GM21576 (cell line): ENCODE measurements at regions not wholly inside any gene's neighbourhood (a gene's known extent, or its start where the extent isn't known, plus 50 kb on each side); places are given as distances from the start of the nearest gene placed in this dataset.
"Not testable (repeated sequence)": the region's sequence is repeated elsewhere in the genome, so short reads cannot be mapped to it uniquely, and the experiment has no call there.

Source experiments
- ATAC-seq: cut with Tn5 transposase; IDR thresholded peaks from one replicate; pipeline ENCODE4 v1.9.1; 2021; ENCODE audit warnings: mild to moderate bottlenecking, moderate library complexity; ENCODE audit not compliant: unreplicated experiment

DNA sequence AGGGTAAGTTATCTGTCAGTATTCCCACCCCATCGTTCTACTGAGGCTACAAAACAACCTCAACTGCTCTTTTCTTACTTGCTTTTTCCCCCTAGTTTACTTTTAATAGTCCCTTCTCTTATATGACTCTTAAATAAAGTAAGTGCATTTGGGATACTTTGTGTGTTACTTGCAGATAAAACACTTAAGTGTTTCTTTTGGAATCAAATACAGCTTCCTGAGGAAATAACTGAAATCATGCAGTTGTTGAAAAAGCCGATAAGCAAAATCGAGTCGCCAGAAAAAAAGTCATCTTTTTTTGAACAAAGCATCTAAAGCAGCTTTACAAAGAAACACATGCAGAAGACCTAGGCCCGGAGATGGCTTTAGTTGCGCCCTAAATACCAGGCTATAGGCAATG is 53.5 kb upstream of the EPB41L4A start:
- no peak for ATAC-seq

DNA sequence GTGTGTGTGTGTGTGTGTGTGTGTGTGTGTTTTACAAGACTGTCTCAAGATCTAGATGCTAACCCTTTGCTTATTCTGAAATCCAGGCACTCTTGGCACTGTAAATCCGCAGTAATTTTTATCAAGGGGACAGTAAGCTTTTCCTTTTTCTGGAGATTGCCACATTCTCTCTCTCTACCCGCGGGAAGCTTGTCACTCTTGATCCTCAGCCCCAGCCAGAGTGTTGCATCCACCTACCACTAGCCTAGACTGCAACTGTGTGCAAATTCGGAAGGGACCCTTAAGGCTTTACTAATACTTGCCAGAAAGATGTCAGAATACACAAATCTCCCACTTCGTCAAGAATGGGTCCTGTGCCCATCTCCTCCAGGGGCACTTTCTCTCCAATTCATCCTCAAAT is 54.9 kb upstream of the EPB41L4A start:
- no peak for ATAC-seq

GRCh38 chr5:112475747-112476365 is 56.8 kb upstream of the EPB41L4A start:
- ATAC-seq = no peak

GRCh38 chr5:112479418-112479817 is 60.3 kb upstream of the EPB41L4A start:
- ATAC-seq = no peak

GRCh38 chr5:112480501-112480900 is 61.4 kb upstream of the EPB41L4A start:
- no peak for ATAC-seq

DNA sequence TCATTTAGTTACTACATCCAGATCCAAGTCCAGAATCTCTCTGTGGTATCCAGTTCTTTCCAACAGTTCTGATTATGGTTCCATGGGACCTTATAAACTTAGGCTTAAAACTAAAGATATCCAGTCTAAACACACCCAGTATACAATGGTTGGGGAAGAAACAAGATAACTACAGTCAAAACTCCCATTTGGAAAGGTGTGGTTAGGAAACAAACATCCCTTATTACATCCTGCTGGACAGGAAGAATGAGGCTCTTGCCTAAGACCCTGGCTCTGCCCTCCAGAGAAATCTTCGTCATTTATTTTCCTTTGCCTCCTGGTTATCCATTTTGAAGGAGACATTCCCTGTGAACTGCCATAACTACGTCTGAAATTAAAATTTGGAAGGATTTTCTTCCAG is 64.6 kb upstream of the EPB41L4A start:
- ATAC-seq = no peak

DNA sequence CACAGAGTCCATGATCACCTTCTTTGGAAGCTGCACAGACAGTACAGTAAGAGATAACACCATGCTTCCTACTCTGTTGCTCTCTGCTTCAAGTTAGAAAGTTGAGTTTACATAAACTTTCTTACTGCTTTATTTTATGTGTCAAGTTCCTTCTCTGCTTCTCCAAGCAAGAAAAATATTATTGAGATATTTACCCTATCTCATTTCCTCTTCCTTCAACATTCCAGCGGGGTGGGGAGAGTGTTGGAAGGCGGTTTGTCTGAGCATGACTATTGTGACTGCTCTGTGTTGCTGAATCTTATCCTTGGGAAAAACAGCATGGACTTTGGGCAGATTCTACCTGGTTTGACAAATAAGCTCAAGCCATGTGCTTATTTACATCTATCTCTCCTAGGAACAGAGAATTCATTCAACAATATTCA is 66.9 kb upstream of the EPB41L4A start:
- ATAC-seq = no peak

GRCh38 chr5:112491257-112491656 is 72.2 kb upstream of the EPB41L4A start:
- ATAC-seq = no peak

DNA sequence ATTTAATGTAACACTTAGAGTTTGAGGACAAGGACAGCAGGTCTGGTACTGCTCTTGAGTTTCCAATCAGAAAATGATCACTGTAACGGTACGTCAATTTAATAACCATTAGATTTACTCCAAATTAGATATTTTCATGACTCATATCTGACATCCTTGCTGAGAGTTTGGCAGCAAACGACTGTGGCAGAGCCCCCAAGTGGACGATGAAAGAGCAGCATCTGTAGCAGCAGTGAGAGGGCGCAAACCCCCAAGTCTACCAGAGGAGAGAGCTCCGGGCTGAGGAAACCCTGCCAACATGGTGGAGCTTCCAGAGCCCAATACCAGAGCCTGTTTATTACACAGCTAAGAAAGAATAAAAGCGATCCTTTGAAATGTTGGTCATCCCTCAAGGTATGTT is 73.2 kb upstream of the EPB41L4A start:
- peak; percentile 94 for ATAC-seq

DNA sequence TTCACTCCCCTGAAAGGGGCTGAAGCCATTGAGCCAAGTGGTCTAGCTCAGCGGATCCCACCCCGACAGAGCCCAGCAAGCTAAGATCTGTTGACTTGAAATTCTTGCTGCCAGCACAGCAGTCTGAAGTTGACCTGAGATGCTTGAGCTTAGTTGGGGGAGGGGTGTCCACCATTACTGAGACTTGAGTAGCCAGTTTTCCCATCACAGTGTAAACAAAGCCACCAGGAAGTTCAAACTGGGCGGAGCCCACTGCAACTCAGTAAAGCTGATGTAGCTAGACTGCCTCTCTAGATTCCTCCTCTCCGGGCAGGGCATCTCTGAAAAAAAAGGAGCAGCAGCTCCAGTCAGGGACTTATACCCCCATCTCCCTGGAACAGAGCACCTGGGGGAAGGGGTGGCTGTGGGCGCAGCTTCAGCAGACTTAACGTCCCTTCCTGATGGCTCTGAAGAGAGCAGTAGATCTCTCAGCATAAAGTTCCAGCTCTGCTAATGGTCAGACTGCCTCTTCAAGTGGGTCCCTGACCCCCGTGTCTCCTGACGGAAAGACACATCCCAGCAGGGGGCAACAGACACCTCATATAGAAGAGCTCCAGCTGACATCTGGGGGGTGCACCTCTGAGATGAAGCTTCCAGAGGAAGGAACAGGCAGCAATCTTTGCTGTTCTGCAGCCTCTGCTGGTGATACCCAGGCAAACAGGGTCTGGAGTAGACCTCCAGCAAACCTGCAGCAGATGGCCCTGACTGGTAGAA is 84.8 kb upstream of the EPB41L4A start:
- ATAC-seq = not testable (repeated sequence)

DNA sequence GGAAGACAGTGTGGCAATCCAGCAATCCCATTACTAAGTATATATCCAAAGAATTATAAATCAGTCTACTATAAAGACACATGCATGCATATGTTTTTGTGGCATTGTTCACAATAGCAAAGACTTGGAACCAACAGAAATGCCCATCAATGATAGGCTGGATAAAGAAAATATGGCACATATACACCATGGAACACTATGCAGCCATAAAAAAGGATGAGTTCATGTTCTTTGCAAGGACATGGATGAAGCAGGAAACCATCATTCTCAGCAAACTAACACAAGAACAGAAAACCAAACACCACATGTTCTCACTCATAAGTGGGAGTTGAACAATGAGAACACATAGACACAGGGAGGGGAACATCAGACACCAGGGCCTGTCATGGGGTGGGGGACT is 90.0 kb upstream of the EPB41L4A start:
- not testable (repeated sequence) for ATAC-seq

GRCh38 chr5:112511920-112512319 is 92.8 kb upstream of the EPB41L4A start:
- ATAC-seq = no peak

GRCh38 chr5:112512901-112513300 is 93.8 kb upstream of the EPB41L4A start:
- no peak for ATAC-seq

- ATAC-seq = no peak
These were observed 95.0 kb upstream of the EPB41L4A start for GRCh38 chr5:112514111-112514510.

- not testable (repeated sequence) for ATAC-seq
These were observed 101.4 kb upstream of the EPB41L4A start for GRCh38 chr5:112520474-112520873.

DNA sequence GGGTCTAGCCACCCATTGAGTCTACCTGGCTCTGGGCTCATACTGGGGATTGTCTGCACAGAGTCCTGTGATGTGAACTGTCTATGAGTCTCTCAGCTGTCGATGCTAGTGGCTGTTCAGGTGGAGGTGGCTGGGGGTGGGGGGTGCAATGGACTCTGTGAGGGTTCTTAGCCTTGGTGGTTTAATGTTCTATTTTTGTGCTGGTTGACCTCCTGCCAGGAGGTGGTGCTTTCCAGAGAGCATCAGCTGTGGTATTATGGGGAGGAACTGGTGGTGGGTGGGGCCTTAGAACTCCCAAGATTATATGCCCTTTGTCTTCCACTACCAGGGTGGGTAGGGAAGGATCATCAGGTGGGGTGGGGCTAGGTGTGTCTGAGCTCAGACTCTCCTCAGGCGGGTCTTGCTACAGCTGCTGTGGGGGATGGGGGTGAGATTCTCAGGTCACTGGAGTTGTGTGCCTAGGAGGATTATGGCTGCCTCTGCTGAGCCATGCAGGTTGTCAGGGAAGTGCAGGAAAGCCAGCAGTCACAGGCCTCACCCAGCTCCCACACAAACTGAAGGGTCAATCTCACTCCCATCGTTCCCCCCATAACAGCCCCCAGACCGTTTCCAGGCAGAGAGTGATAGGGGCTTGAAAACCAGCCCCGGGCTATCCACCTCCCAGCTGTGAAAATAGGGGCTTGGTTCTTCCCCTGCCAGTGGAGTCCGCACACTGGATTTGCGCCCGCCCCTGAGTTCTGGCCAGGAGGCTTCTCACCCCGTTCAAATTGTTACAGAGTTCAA is 104.0 kb upstream of the EPB41L4A start:
- peak; percentile 53 for ATAC-seq

- ATAC-seq = peak; percentile 69
These were observed 104.7 kb upstream of the EPB41L4A start for GRCh38 chr5:112523674-112524263.

DNA sequence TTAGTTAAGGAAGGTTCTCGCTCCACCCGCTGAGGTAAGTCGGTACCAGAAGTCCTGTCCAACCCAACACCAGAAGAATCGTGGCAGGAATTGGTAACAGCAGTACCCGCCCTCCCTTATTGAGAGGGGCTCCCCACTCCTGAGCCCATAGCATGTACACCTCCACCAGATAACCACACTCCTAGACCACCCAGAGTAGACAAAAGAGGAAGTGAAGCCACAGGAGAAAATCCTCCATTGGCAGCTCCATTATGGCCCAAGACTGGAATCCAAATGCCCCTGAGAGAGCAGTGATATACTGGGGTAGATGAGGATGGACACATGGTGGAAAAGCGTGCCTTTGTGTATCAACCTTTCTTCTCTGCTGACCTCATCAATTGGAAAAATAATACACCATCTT is 106.1 kb upstream of the EPB41L4A start:
- no peak for ATAC-seq

- ATAC-seq = no peak
These were observed 109.9 kb upstream of the EPB41L4A start for GRCh38 chr5:112528928-112529327.

DNA sequence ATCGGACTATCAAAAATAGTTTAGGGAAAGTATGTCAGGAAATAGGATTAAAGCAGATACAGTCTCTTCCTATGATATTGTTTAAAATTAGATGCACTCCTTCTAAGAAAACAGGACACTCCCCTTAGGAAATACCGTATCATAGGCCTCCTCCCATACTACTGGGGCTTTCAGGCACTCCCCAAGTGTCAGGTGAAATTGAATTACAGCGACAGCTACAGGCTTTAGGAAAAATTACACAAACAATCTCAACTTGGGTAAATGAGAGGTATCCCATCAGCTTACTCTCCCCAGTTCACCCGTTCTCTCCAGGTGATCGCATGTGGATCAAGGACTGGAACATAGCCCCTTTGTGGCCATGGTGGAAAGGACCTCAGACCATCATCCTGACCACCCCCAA is 110.4 kb upstream of the EPB41L4A start:
- ATAC-seq = peak; percentile 57

- ATAC-seq = no peak
These were observed 113.7 kb upstream of the EPB41L4A start for GRCh38 chr5:112532654-112533360.
